ENCODE measurements at regions not wholly inside any gene's neighbourhood (a gene's known extent, or its start where the extent isn't known, plus 50 kb on each side); places are given as distances from the start of the nearest gene placed in this dataset.

GRCh38 chr4:175033162-175033561 is 115.0 kb downstream of the ADAM29 start:
- Histone ChIP-seq H3K36me3 (no peaks in the 10 kb centered on the region), H3K27ac (no peak overlapping the region), H3K9me3 (peaks cover 0 to 10% (median 0%) of the 10 kb centered on the region in 4 donors), H3K4me1 (no peaks in the 10 kb centered on the region), H3K4me3 (no peak overlapping the region), H3K27me3 (no peaks in the 10 kb centered on the region)
- no peak for DNase-seq (ENCODE audit: low spot score in 2 of 2)
- TF ChIP-seq EP300 (IDR thresholded peaks at IDR 0.05) (no peak), CTCF (IDR thresholded peaks at IDR 0.05) (no peak), POLR2A (IDR thresholded peaks at IDR 0.05) (no peak)
- 86 to 95% methylated on average over 1 of the region's 1 CpG for WGBS, 2 donors

- H3K27ac ChIP-seq = no peak overlapping the region
- H3K36me3 ChIP-seq = no peaks in the 10 kb centered on the region
- DNase-seq (ENCODE audit: low spot score in 2 of 2) = no peak
- TF ChIP-seq CTCF (IDR thresholded peaks at IDR 0.05) = no peak
- TF ChIP-seq EP300 (IDR thresholded peaks at IDR 0.05) = no peak
- no peak for TF ChIP-seq POLR2A (IDR thresholded peaks at IDR 0.05)
- H3K27me3 ChIP-seq = no peaks in the 10 kb centered on the region
- H3K9me3 ChIP-seq = peaks cover 0 to 10% (median 0%) of the 10 kb centered on the region in 4 donors
- 68 to 85% methylated on average over 1 of the region's 1 CpG for WGBS, 2 donors
- H3K4me3 ChIP-seq = no peak overlapping the region
- no peaks in the 10 kb centered on the region for H3K4me1 ChIP-seq
These were observed 115.8 kb downstream of the ADAM29 start for GRCh38 chr4:175034007-175034406.

GRCh38 chr4:175034986-175035705 is 117.0 kb downstream of the ADAM29 start:
- Histone ChIP-seq H3K36me3 (no peaks in the 10 kb centered on the region), H3K27ac (no peak overlapping the region), H3K9me3 (peaks cover 0 to 10% (median 0%) of the 10 kb centered on the region in 4 donors), H3K4me1 (no peaks in the 10 kb centered on the region), H3K4me3 (no peak overlapping the region), H3K27me3 (no peaks in the 10 kb centered on the region)
- TF ChIP-seq CTCF (IDR thresholded peaks at IDR 0.05) = no peak
- no peak for TF ChIP-seq POLR2A (IDR thresholded peaks at IDR 0.05)
- no peak for TF ChIP-seq EP300 (IDR thresholded peaks at IDR 0.05)
- no peak for DNase-seq (ENCODE audit: low spot score in 2 of 2)
- WGBS, 2 donors = 77% methylated on average over 2 of the region's 2 CpGs

- TF ChIP-seq EP300 (IDR thresholded peaks at IDR 0.05) = no peak
- TF ChIP-seq CTCF (IDR thresholded peaks at IDR 0.05) = no peak
- TF ChIP-seq POLR2A (IDR thresholded peaks at IDR 0.05) = no peak
- Histone ChIP-seq H3K27ac (no peak overlapping the region), H3K4me1 (no peaks in the 10 kb centered on the region), H3K36me3 (no peaks in the 10 kb centered on the region), H3K9me3 (peaks cover 0 to 10% (median 0%) of the 10 kb centered on the region in 4 donors), H3K27me3 (no peaks in the 10 kb centered on the region), H3K4me3 (no peak overlapping the region)
- WGBS, 2 donors = 74 to 83% methylated on average over 2 of the region's 2 CpGs
- DNase-seq (ENCODE audit: low spot score in 2 of 2) = no peak
These were observed 117.7 kb downstream of the ADAM29 start for GRCh38 chr4:175035905-175036304.

GRCh38 chr4:175048111-175048784 is 130.1 kb downstream of the ADAM29 start:
- Histone ChIP-seq H3K9me3 (no peaks in the 10 kb centered on the region), H3K36me3 (no peaks in the 10 kb centered on the region), H3K4me1 (no peaks in the 10 kb centered on the region), H3K27me3 (no peaks in the 10 kb centered on the region), H3K27ac (no peak overlapping the region), H3K4me3 (no peak overlapping the region)
- DNase-seq (ENCODE audit: low spot score in 2 of 2) = no peak
- no peak for TF ChIP-seq CTCF (IDR thresholded peaks at IDR 0.05)
- TF ChIP-seq POLR2A (IDR thresholded peaks at IDR 0.05) = no peak
- TF ChIP-seq EP300 (IDR thresholded peaks at IDR 0.05) = no peak
- 78 to 83% methylated on average over 1 of the region's 1 CpG for WGBS, 2 donors

All from tibial nerve (tissue), 4 donors.